H7 (cell line): ENCODE measurements at regions not wholly inside any gene's neighbourhood (a gene's known extent, or its start where the extent isn't known, plus 50 kb on each side); places are given as distances from the start of the nearest gene placed in this dataset.
"Not testable (repeated sequence)": the region's sequence is repeated elsewhere in the genome, so short reads cannot be mapped to it uniquely, and the experiment has no call there.

Experiments
- DNase-seq: peaks from one replicate; pipeline ENCODE4 v3.0.0; 2012
- H3K27me3 ChIP-seq: 2 replicates; pipeline ENCODE4 v1.6.0; 2011; ENCODE audit warnings: mild to moderate bottlenecking, low read length; ENCODE audit not compliant: control insufficient read depth, insufficient read depth
- H3K36me3 ChIP-seq: replicated peaks from 2 replicates; pipeline ENCODE4 v1.5.1; 2011; ENCODE audit warnings: low read length; ENCODE audit not compliant: control insufficient read depth, insufficient read depth
- H3K4me3 ChIP-seq: 2 replicates; pipeline ENCODE4 v1.5.1; 2011; ENCODE audit warnings: low read depth, mild to moderate bottlenecking, control low read depth, low read length, moderate library complexity; ENCODE audit not compliant: insufficient read depth

- H3K36me3 ChIP-seq, DNase-seq, H3K27me3 ChIP-seq: not testable (repeated sequence)
- H3K4me3 ChIP-seq, result peak overlapping the region; percentile 19; the same call in 1 of the 2 replicates
These were observed 130.3 kb downstream of the PPIAL4A start for GRCh38 chr1:121019715-121020349.

- H3K36me3 ChIP-seq, H3K27me3 ChIP-seq, DNase-seq: not testable (repeated sequence)
- peak overlapping the region; percentile 41 for H3K4me3 ChIP-seq
These were observed 131.0 kb downstream of the PPIAL4A start for GRCh38 chr1:121020350-121021236.

GRCh38 chr1:121021716-121022115 lies 132.1 kb downstream of the PPIAL4A start:
- not testable (repeated sequence) for H3K27me3 ChIP-seq, DNase-seq
- H3K4me3 ChIP-seq, result peak overlapping the region; percentile 33

GRCh38 chr1:121032878-121033494 lies 143.4 kb downstream of the PPIAL4A start:
- not testable (repeated sequence) for DNase-seq, H3K27me3 ChIP-seq, H3K4me3 ChIP-seq, H3K36me3 ChIP-seq

More at GRCh38 chr1:121021716-121022115, 132.1 kb downstream of the PPIAL4A start:
- not testable (repeated sequence) for H3K36me3 ChIP-seq

GRCh38 chr1:121036792-121037191 lies 147.2 kb downstream of the PPIAL4A start:
- not testable (repeated sequence) for H3K27me3 ChIP-seq, H3K36me3 ChIP-seq, H3K4me3 ChIP-seq, DNase-seq

GRCh38 chr1:121040974-121041373 lies 143.2 kb downstream of the FAM72B start:
- H3K4me3 ChIP-seq, H3K27me3 ChIP-seq, DNase-seq, H3K36me3 ChIP-seq: not testable (repeated sequence)

- H3K36me3 ChIP-seq, H3K27me3 ChIP-seq, DNase-seq, H3K4me3 ChIP-seq: not testable (repeated sequence)
These were observed 142.6 kb downstream of the FAM72B start for GRCh38 chr1:121041497-121041896.

- H3K4me3 ChIP-seq, H3K27me3 ChIP-seq, H3K36me3 ChIP-seq, DNase-seq: not testable (repeated sequence)
These were observed 141.3 kb downstream of the FAM72B start for GRCh38 chr1:121042882-121043281.

GRCh38 chr1:121048293-121048752 lies 135.8 kb downstream of the FAM72B start:
- not testable (repeated sequence) for H3K36me3 ChIP-seq, DNase-seq, H3K27me3 ChIP-seq
- peak overlapping the region; percentile 20; the same call in 1 of the 2 replicates for H3K4me3 ChIP-seq

- DNase-seq, H3K4me3 ChIP-seq, H3K36me3 ChIP-seq, H3K27me3 ChIP-seq: not testable (repeated sequence)
These were observed 135.2 kb downstream of the FAM72B start for GRCh38 chr1:121048769-121049443.

- not testable (repeated sequence) for H3K4me3 ChIP-seq, H3K27me3 ChIP-seq, H3K36me3 ChIP-seq, DNase-seq
These were observed 134.0 kb downstream of the FAM72B start for GRCh38 chr1:121050097-121050496.

- DNase-seq, H3K36me3 ChIP-seq, H3K27me3 ChIP-seq: not testable (repeated sequence)
- peak overlapping the region; percentile 14; the same call in 1 of the 2 replicates for H3K4me3 ChIP-seq
These were observed 132.9 kb downstream of the FAM72B start for GRCh38 chr1:121051161-121051790.

GRCh38 chr1:121052081-121052660 lies 132.0 kb downstream of the FAM72B start:
- H3K4me3 ChIP-seq, result peak overlapping the region; percentile 10; the same call in 1 of the 2 replicates
- DNase-seq, H3K36me3 ChIP-seq, H3K27me3 ChIP-seq: not testable (repeated sequence)
